Cardiac fibroblast (primary cell): ENCODE measurements at regions not wholly inside any gene's neighbourhood (a gene's known extent, or its start where the extent isn't known, plus 50 kb on each side); places are given as distances from the start of the nearest gene placed in this dataset.

ENCODE experiments used
- DNase-seq, 2 donors: peaks; one replicate each; pipeline versions ENCODE4 v3.0.0 to v3.0.0-alpha.2; 2010; ENCODE audit warnings: low read depth in 2 of 2
- H3K4me3 ChIP-seq, 2 donors: replicated peaks in 1 of 2; 1 replicate in 1 of 2; 2 replicates in 1 of 2; pipeline ENCODE4 v1.5.1; 2011; ENCODE audit warnings: low read depth in 2 of 2, low read length in 2 of 2, mild to moderate bottlenecking in 2 of 2, moderate library complexity in 1 of 2
- CTCF ChIP-seq: IDR thresholded peaks from one replicate; pipeline ENCODE4 v1.5.1; 2011; ENCODE audit warnings: low read depth, mild to moderate bottlenecking, low read length, inconsistent platforms

GRCh38 chr13:90706631-90707030, 640.9 kb upstream of the MIR17HG start:
- no peak for TF ChIP-seq CTCF
- H3K4me3 ChIP-seq: no peak overlapping the region
- DNase-seq: no peak

GRCh38 chr13:90708128-90708527, 639.4 kb upstream of the MIR17HG start:
- no peak for TF ChIP-seq CTCF
- H3K4me3 ChIP-seq: no peak overlapping the region
- DNase-seq: no peak

GRCh38 chr13:90709319-90709718, 638.2 kb upstream of the MIR17HG start:
- no peak for TF ChIP-seq CTCF
- H3K4me3 ChIP-seq: no peak overlapping the region
- no peak for DNase-seq

GRCh38 chr13:90710164-90710759, 637.2 kb upstream of the MIR17HG start:
- no peak for TF ChIP-seq CTCF
- H3K4me3 ChIP-seq: no peak overlapping the region
- DNase-seq: no peak

- no peak overlapping the region for H3K4me3 ChIP-seq
Observed at GRCh38 chr13:90713441-90714133, 633.9 kb upstream of the MIR17HG start.

GRCh38 chr13:90715485-90715884, 632.0 kb upstream of the MIR17HG start:
- no peak for TF ChIP-seq CTCF
- DNase-seq: no peak
- H3K4me3 ChIP-seq: no peak overlapping the region

More at GRCh38 chr13:90713441-90714133, 633.9 kb upstream of the MIR17HG start:
- TF ChIP-seq CTCF: no peak
- no peak for DNase-seq
